Neural progenitor cell (in vitro differentiated cells): ENCODE measurements at regions not wholly inside any gene's neighbourhood (a gene's known extent, or its start where the extent isn't known, plus 50 kb on each side); places are given as distances from the start of the nearest gene placed in this dataset.
"Not testable (repeated sequence)": the region's sequence is repeated elsewhere in the genome, so short reads cannot be mapped to it uniquely, and the experiment has no call there.

Source experiments
- DNase-seq: peaks from one replicate; pipeline ENCODE4 v3.0.0-alpha.2; 2016; ENCODE audit warnings: low spot score
- H2AFZ ChIP-seq: fragments of 200-600 bp; sonication (generic); replicated peaks from 2 replicates; pipeline ENCODE4 v1.6.1; 2016; ENCODE audit warnings: antibody characterized with exemption
- H3F3A ChIP-seq: fragments of 200-600 bp; sonication (generic); 2 replicates; pipeline ENCODE4 v1.6.1; 2016; ENCODE audit warnings: antibody characterized with exemption, low read depth
- H3K27ac ChIP-seq: fragments of 200-600 bp; sonication (generic); 2 replicates; pipeline ENCODE4 v1.5.1; 2016; ENCODE audit warnings: mild to moderate bottlenecking
- H3K27me3 ChIP-seq: fragments of 200-600 bp; sonication (generic); 2 replicates; pipeline ENCODE4 v1.6.1; 2016; ENCODE audit warnings: mild to moderate bottlenecking, moderate library complexity
- H3K36me3 ChIP-seq: fragments of 200-600 bp; sonication (generic); 2 replicates; pipeline ENCODE4 v1.5.1; 2016
- H3K4me1 ChIP-seq: fragments of 200-600 bp; sonication (generic); 2 replicates; pipeline ENCODE4 v1.6.1; 2016; ENCODE audit warnings: mixed run types
- H3K4me2 ChIP-seq: fragments of 200-600 bp; sonication (generic); 2 replicates; pipeline ENCODE4 v1.6.1; 2016
- H3K4me3 ChIP-seq: fragments of 200-600 bp; sonication (generic); 2 replicates; pipeline ENCODE4 v1.5.1; 2016
- H3K79me2 ChIP-seq: fragments of 200-600 bp; sonication (generic); 2 replicates; pipeline ENCODE4 v1.6.1; 2016; ENCODE audit warnings: low read depth
- H3K9ac ChIP-seq: fragments of 200-600 bp; sonication (generic); 2 replicates; pipeline ENCODE4 v1.6.1; 2016
- H3K9me3 ChIP-seq: fragments of 200-600 bp; sonication (generic); 2 replicates; pipeline ENCODE4 v1.5.1; 2016; ENCODE audit warnings: low read depth
- H4K20me1 ChIP-seq: fragments of 200-600 bp; sonication (generic); 2 replicates; pipeline ENCODE4 v1.6.1; 2016; ENCODE audit warnings: low read depth
- H3K27ac Mint-ChIP-seq: 3 replicates; pipeline ENCODE4 v1.8.0; 2021; ENCODE audit warnings: mixed read lengths
- H3K27me3 Mint-ChIP-seq: 2 replicates; pipeline ENCODE4 v1.8.0; 2022; ENCODE audit warnings: low read depth, mild to moderate bottlenecking, inconsistent platforms, moderate library complexity, mixed read lengths; ENCODE audit not compliant: insufficient read depth
- H3K36me3 Mint-ChIP-seq: 3 replicates; pipeline ENCODE4 v1.8.0; 2021; ENCODE audit warnings: mixed read lengths
- H3K4me1 Mint-ChIP-seq: 3 replicates; pipeline ENCODE4 v1.8.0; 2021; ENCODE audit warnings: mixed read lengths
- H3K4me3 Mint-ChIP-seq: 3 replicates; pipeline ENCODE4 v1.8.0; 2021; ENCODE audit warnings: mild to moderate bottlenecking, moderate library complexity, mixed read lengths
- H3K9me3 Mint-ChIP-seq: 3 replicates; pipeline ENCODE4 v1.8.0; 2020; ENCODE audit warnings: mixed read lengths
- CTCF ChIP-seq: fragments of 200-600 bp; sonication (generic); IDR thresholded peaks from 2 replicates; pipeline ENCODE4 v1.5.1; 2017; ENCODE audit warnings: antibody characterized with exemption, mild to moderate bottlenecking
- EZH2 ChIP-seq: fragments of 200-600 bp; sonication (generic); IDR thresholded peaks from 2 replicates; pipeline ENCODE4 v1.6.1; 2017; ENCODE audit warnings: antibody characterized with exemption, mild to moderate bottlenecking, moderate library complexity
- EZH2phosphoT487 ChIP-seq: fragments of 200-600 bp; sonication (generic); IDR thresholded peaks from 2 replicates; pipeline ENCODE4 v1.6.1; 2017; ENCODE audit warnings: antibody characterized with exemption

DNA sequence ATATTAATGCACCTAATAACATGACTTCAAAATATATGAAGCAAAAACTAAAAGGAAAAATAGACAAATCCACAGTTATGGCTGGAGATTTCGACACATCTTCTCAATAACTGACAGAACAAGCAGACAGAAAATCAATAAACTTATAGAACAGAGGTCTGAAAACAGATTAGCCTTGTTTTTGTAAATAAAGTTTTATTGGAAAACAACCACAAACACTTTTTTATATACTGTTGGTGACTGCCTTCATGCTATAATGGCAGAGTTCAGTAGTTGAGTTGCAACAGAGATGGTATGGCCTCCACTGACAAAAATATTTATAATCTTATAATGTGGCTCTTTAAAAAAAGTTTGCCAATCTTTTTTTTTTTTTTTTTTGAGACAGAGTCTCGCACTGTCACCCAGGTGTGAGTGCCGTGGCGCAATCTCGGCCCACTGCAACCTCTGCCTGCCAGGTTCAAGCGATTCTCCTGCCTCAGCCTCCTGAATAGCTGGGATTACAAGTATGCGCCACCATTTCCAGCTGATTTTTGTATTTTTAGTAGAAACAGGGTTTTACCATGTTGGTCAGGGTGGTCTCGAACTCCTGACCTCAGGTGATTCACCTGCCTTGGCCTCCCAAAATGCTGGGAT, 52.2 kb upstream of the GATA2 start:
- H3K4me1 ChIP-seq = peaks cover 5% of the 10 kb centered on the region
- peaks cover under 1% of the 10 kb centered on the region for H3K27me3 ChIP-seq
- H3K4me3 Mint-ChIP-seq = no peak overlapping the region
- no peaks in the 10 kb centered on the region for H3K36me3 Mint-ChIP-seq
- H3K9me3 ChIP-seq = peaks cover 8% of the 10 kb centered on the region
- no peak overlapping the region for H2AFZ ChIP-seq
- H3K27ac Mint-ChIP-seq = no peak overlapping the region
- no peak for TF ChIP-seq EZH2
- H3F3A ChIP-seq = peaks cover 25% of the 10 kb centered on the region
- no peaks in the 10 kb centered on the region for H4K20me1 ChIP-seq
- H3K36me3 ChIP-seq = no peaks in the 10 kb centered on the region
- H3K9me3 Mint-ChIP-seq = peaks cover 10% of the 10 kb centered on the region
- H3K4me2 ChIP-seq = no peak overlapping the region
- DNase-seq = no peak
- no peak overlapping the region for H3K4me3 ChIP-seq
- no peaks in the 10 kb centered on the region for H3K27me3 Mint-ChIP-seq
- H3K79me2 ChIP-seq = no peaks in the 10 kb centered on the region
- H3K9ac ChIP-seq = no peak overlapping the region
- H3K27ac ChIP-seq = no peak overlapping the region
- peaks cover 9% of the 10 kb centered on the region for H3K4me1 Mint-ChIP-seq

DNA sequence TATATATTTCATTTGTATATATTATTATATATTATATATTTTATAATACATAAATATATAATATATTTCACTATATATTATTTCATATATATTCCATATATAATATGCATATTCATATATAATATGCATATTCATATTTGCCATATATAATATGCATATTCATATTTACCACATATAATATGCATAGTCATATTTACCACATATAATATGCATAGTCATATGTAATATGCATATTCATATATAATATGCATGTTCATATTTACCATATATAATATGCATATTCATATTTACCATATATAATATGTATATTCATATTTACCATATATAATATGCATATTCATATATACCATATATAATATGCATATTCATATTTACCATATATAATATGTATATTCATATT, 51.2 kb upstream of the GATA2 start:
- Mint-ChIP-seq H3K9me3 (peaks cover 10% of the 10 kb centered on the region), H3K27me3 (peaks cover 2% of the 10 kb centered on the region), H3K4me1 (peaks cover 2% of the 10 kb centered on the region), H3K27ac (no peak overlapping the region), H3K36me3 (no peaks in the 10 kb centered on the region), H3K4me3 (no peak overlapping the region)
- Histone ChIP-seq H3K4me2 (no peak overlapping the region), H3K4me3 (no peak overlapping the region), H3K9ac (no peak overlapping the region), H3F3A (peaks cover 25% of the 10 kb centered on the region), H3K36me3 (no peaks in the 10 kb centered on the region), H3K79me2 (no peaks in the 10 kb centered on the region), H4K20me1 (no peaks in the 10 kb centered on the region), H3K27ac (no peak overlapping the region), H2AFZ (no peak overlapping the region), H3K27me3 (peaks cover 10% of the 10 kb centered on the region), H3K4me1 (peaks cover 5% of the 10 kb centered on the region), H3K9me3 (peaks cover 8% of the 10 kb centered on the region)
- DNase-seq = no peak
- no peak for TF ChIP-seq EZH2
- no peak for TF ChIP-seq EZH2phosphoT487
- TF ChIP-seq CTCF = no peak

DNA sequence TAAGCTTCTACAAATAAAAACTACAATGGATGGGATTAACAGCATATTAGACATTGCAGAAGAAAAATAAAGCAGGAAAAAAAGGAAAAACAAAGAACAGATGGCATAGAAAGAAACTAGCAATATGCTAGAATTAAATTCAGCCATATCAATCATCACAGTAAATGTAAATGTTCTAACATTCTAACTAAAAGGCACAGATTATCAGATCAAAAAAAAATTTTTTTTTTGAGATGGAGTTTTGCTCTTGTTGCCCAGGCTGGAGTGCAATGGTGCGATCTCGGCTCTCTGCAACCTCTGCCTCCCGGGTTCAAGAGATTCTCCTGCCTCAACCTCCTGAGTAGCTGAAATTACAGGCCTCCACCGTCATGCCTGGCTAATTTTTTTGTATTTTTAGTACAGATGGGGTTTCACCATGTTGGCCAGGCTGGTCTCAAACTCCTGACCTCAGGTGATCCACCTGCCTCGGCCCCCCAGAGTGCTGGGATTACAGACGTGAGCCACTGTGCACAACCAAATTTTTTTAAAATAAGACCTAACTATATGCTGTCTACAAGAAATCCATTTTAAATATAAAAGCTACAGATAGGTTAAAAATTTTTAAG, 50.7 kb upstream of the GATA2 start:
- H3K9me3 Mint-ChIP-seq = peaks cover 10% of the 10 kb centered on the region
- Histone ChIP-seq H3K27me3 (peaks cover 15% of the 10 kb centered on the region), H3F3A (peaks cover 25% of the 10 kb centered on the region)
- not testable (repeated sequence) for H2AFZ ChIP-seq, H3K36me3 Mint-ChIP-seq, H4K20me1 ChIP-seq, DNase-seq, H3K36me3 ChIP-seq, H3K27ac Mint-ChIP-seq, H3K4me2 ChIP-seq, H3K4me1 ChIP-seq, H3K9ac ChIP-seq, H3K27ac ChIP-seq, H3K9me3 ChIP-seq, H3K79me2 ChIP-seq, H3K4me3 ChIP-seq, H3K4me3 Mint-ChIP-seq, H3K4me1 Mint-ChIP-seq, H3K27me3 Mint-ChIP-seq
